H1 (cell line): ENCODE measurements at regions not wholly inside any gene's neighbourhood (a gene's known extent, or its start where the extent isn't known, plus 50 kb on each side); places are given as distances from the start of the nearest gene placed in this dataset.

Experiments used
- CTCF ChIA-PET: fragments of 300-600 bp; sonication (Branson Sonifier 250); formaldehyde crosslinking; loops from one replicate; lab custom pipeline; 2021; ENCODE audit not compliant: partially characterized antibody; lab: Charles Lee
- POLR2A ChIA-PET: fragments of 300-600 bp; sonication (Branson Sonifier 250); formaldehyde crosslinking; loops from one replicate; lab custom pipeline; 2021; ENCODE audit warnings: inconsistent platforms; ENCODE audit not compliant: partially characterized antibody; lab: Charles Lee
- DNase-seq, 2 experiments: peaks; one replicate each; pipeline versions ENCODE4 v3.0.0 to v3.0.0-alpha.2; 2010 to 2022; ENCODE audit warnings: low spot score in 2 of 2, low read depth in 1 of 2, mixed read lengths in 1 of 2
- FAIRE-seq: peaks from 2 replicates; lab custom pipeline; 2011; peaks lifted over from hg19 to GRCh38; lab: Jason Lieb, UNC
- H2AFZ ChIP-seq: 2 replicates; pipeline ENCODE4 v1.8.1; 2012; ENCODE audit warnings: low read length, inconsistent platforms
- H2AK5ac ChIP-seq: 2 replicates; pipeline ENCODE4 v1.6.1; 2013; ENCODE audit warnings: low read depth, low read length
- H2BK120ac ChIP-seq: replicated peaks from 2 replicates; pipeline ENCODE3; 2013; ENCODE audit warnings: low read depth, low read length, inconsistent platforms
- H2BK12ac ChIP-seq: 2 replicates; pipeline ENCODE4 v1.6.1; 2013; ENCODE audit warnings: low read depth, low read length
- H2BK15ac ChIP-seq: 2 replicates; pipeline ENCODE4 v1.6.1; 2013; ENCODE audit warnings: low read length
- H2BK20ac ChIP-seq: 2 replicates; pipeline ENCODE4 v1.6.1; 2013; ENCODE audit warnings: low read length
- H2BK5ac ChIP-seq: 2 replicates; pipeline ENCODE4 v1.6.1; 2013; ENCODE audit warnings: low read depth, low read length
- H3K14ac ChIP-seq: 2 replicates; pipeline ENCODE4 v1.6.1; 2013; ENCODE audit warnings: inconsistent platforms; ENCODE audit not compliant: insufficient read length
- H3K18ac ChIP-seq: 2 replicates; pipeline ENCODE4 v1.6.1; 2013; ENCODE audit warnings: low read length; ENCODE audit errors: extremely low read depth
- H3K23ac ChIP-seq: 2 replicates; pipeline ENCODE4 v1.6.1; 2013; ENCODE audit warnings: inconsistent platforms; ENCODE audit not compliant: insufficient read length
- H3K23me2 ChIP-seq: 2 replicates; pipeline ENCODE4 v1.6.1; 2013; ENCODE audit warnings: low read depth, low read length
- H3K27ac ChIP-seq: 2 replicates; pipeline ENCODE4 v1.6.1; 2011; ENCODE audit warnings: low read depth, low read length, inconsistent platforms
- H3K27me3 ChIP-seq, 4 experiments: replicated peaks in 1 of 4; 1 replicate in 1 of 4; 2 replicates in 3 of 4; pipeline versions ENCODE4 v1.6.1 to v1.8.1; 2011 to 2013; ENCODE audit warnings: low read length in 3 of 4, mild to moderate bottlenecking in 3 of 4, inconsistent platforms in 2 of 4, mixed read lengths in 2 of 4, moderate library complexity in 1 of 4; ENCODE audit not compliant: control insufficient read depth in 3 of 4, insufficient read depth in 3 of 4; ENCODE audit errors: extremely low read depth in 1 of 4
- H3K36me3 ChIP-seq, 4 experiments: 2 replicates each; pipeline versions ENCODE4 v1.6.1 to v1.8.1; 2011 to 2013; ENCODE audit warnings: mild to moderate bottlenecking in 4 of 4, low read length in 3 of 4, moderate library complexity in 2 of 4, control low read depth in 1 of 4, inconsistent platforms in 1 of 4; ENCODE audit not compliant: insufficient read depth in 4 of 4, control insufficient read depth in 2 of 4
- H3K4ac ChIP-seq: replicated peaks from 2 replicates; pipeline ENCODE3; 2013; ENCODE audit warnings: low read length, low read depth, mixed read lengths, inconsistent platforms; ENCODE audit not compliant: insufficient read length
- H3K4me1 ChIP-seq, 4 experiments: replicated peaks in 1 of 4; 1 replicate in 1 of 4; 2 replicates in 3 of 4; pipeline versions ENCODE4 v1.6.1 to v1.8.1; 2011 to 2013; ENCODE audit warnings: low read length in 3 of 4, inconsistent platforms in 2 of 4, mixed read lengths in 1 of 4; ENCODE audit not compliant: insufficient read depth in 4 of 4, control insufficient read depth in 3 of 4
- H3K4me2 ChIP-seq, 2 experiments: 2 replicates each; pipeline versions ENCODE4 v1.6.1 to v1.8.1; 2011 to 2013; ENCODE audit warnings: low read depth in 2 of 2, low read length in 2 of 2, control low read depth in 1 of 2, inconsistent platforms in 1 of 2, mild to moderate bottlenecking in 1 of 2; ENCODE audit not compliant: insufficient read depth in 1 of 2
- H3K4me3 ChIP-seq, 4 experiments: fragments of 200-600, 300-600 bp in 1 of 4; sonication (generic), shearing (Covaris generic), sonication (Bioruptor Twin) in 1 of 4; 2 replicates each; pipeline versions ENCODE4 v1.5.1 to v1.8.1; 2011 to 2016; ENCODE audit warnings: low read length in 4 of 4, low read depth in 3 of 4, control low read depth in 2 of 4, inconsistent platforms in 2 of 4, mild to moderate bottlenecking in 2 of 4, mixed read lengths in 1 of 4, moderate library complexity in 1 of 4; ENCODE audit not compliant: insufficient read depth in 2 of 4; ENCODE audit errors: extremely low read depth in 1 of 4
- H3K56ac ChIP-seq: replicated peaks from 2 replicates; pipeline ENCODE3; 2013; ENCODE audit warnings: low read depth, mild to moderate bottlenecking, mixed read lengths, low read length, inconsistent platforms; ENCODE audit not compliant: insufficient read length
- H3K79me1 ChIP-seq: 2 replicates; pipeline ENCODE4 v1.6.1; 2013; ENCODE audit warnings: low read depth, low read length, control low read depth
- H3K79me2 ChIP-seq, 2 experiments: 2 replicates each; pipeline versions ENCODE4 v1.6.1 to v1.8.1; 2012 to 2013; ENCODE audit warnings: low read length in 2 of 2, mild to moderate bottlenecking in 2 of 2, inconsistent platforms in 1 of 2; ENCODE audit not compliant: insufficient read depth in 2 of 2, control insufficient read depth in 1 of 2
- H3K9ac ChIP-seq, 4 experiments: replicated peaks in 1 of 4; 1 replicate in 1 of 4; 2 replicates in 3 of 4; pipeline versions ENCODE4 v1.6.1 to v1.8.1; 2011 to 2013; ENCODE audit warnings: low read depth in 3 of 4, low read length in 3 of 4, control low read depth in 2 of 4, mild to moderate bottlenecking in 2 of 4, moderate library complexity in 2 of 4, inconsistent platforms in 1 of 4; ENCODE audit errors: extremely low read depth in 1 of 4
- H3K9me3 ChIP-seq, 2 experiments: 2 replicates each; pipeline versions ENCODE4 v1.6.1 to v1.8.1; 2012 to 2013; ENCODE audit warnings: mild to moderate bottlenecking in 2 of 2, moderate library complexity in 2 of 2, control low read depth in 1 of 2, inconsistent platforms in 1 of 2, low read depth in 1 of 2, low read length in 1 of 2, mixed read lengths in 1 of 2; ENCODE audit not compliant: insufficient read depth in 2 of 2
- H4K20me1 ChIP-seq, 2 experiments: replicated peaks in 1 of 2; 2 replicates each; pipeline versions ENCODE3 to v1.8.1; 2011 to 2013; ENCODE audit warnings: inconsistent platforms in 2 of 2, low read length in 2 of 2, mild to moderate bottlenecking in 1 of 2; ENCODE audit not compliant: insufficient read depth in 2 of 2, control insufficient read depth in 1 of 2
- H4K5ac ChIP-seq: 2 replicates; pipeline ENCODE4 v1.6.1; 2013; ENCODE audit warnings: low read length, low read depth, mixed read lengths, inconsistent platforms; ENCODE audit not compliant: insufficient read length
- H4K8ac ChIP-seq: 2 replicates; pipeline ENCODE4 v1.8.0; 2013; ENCODE audit warnings: mild to moderate bottlenecking, moderate library complexity, low read length, inconsistent platforms; ENCODE audit not compliant: insufficient read depth; ENCODE audit errors: extremely low read depth
- H4K91ac ChIP-seq: replicated peaks from 2 replicates; pipeline ENCODE3; 2013; ENCODE audit warnings: low read length, mixed read lengths, inconsistent platforms; ENCODE audit not compliant: insufficient read length
- EGR1 ChIP-seq: IDR thresholded peaks from 2 replicates; pipeline ENCODE4 v1.6.1; 2011; ENCODE audit warnings: low read depth, low read length, borderline replicate concordance
- FOSL1 ChIP-seq: IDR thresholded peaks from 2 replicates; pipeline ENCODE4 v1.6.1; 2011; ENCODE audit warnings: mild to moderate bottlenecking, low read depth, low read length, moderate library complexity; ENCODE audit not compliant: insufficient read depth
- KDM5A ChIP-seq: fragments of 200-600 bp; IDR thresholded peaks from 2 replicates; pipeline ENCODE4 v1.7.1; 2012; ENCODE audit warnings: mild to moderate bottlenecking, low read length, inconsistent platforms, mixed read lengths
- WGBS, 2 experiments: shearing (Covaris generic) in 1 of 2; methylation state at CpG; one replicate each; pipeline versions ENCODE4 v1.1.6 to v1.1.7; 2013 to 2015; ENCODE audit warnings: low lambda C conversion rate in 2 of 2, mixed read lengths in 2 of 2, inconsistent platforms in 1 of 2, low coverage in 1 of 2, missing lambda C conversion rate in 1 of 2; ENCODE audit not compliant: insufficient replicate concordance in 2 of 2, insufficient coverage in 1 of 2, insufficient read length in 1 of 2; ENCODE audit errors: extremely low coverage in 1 of 2, missing lambda C conversion rate in 1 of 2; 5-methylcytosine and 5-hydroxymethylcytosine counted together

DNA sequence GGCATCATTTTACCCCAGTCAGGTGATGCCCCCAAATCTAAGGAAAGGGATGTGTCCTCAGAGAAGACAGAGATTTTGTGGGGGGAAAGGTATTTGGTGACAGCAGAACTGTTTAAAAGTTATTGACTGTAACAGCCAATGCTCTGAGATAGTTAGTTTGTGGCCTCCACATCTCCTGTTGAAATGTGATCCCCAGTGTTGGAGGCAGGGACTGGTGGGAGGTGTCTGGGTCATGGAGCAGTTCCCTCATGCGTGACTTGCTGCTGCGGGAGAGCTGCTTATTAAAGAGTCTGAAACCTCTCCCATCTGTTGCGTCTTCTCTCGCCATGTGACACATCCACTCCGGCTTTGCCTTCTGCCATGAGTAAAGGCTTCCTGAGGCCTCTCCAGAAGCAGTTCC, 282.8 kb upstream of the FOXQ1 start:
- H2BK5ac ChIP-seq = no peak overlapping the region
- no peak overlapping the region for H3K4me3 ChIP-seq
- H3K4me2 ChIP-seq = no peak overlapping the region
- no peak overlapping the region for H4K91ac ChIP-seq
- H3K56ac ChIP-seq = no peak overlapping the region
- no peak overlapping the region for H3K4ac ChIP-seq
- H3K23me2 ChIP-seq = no peaks in the 10 kb centered on the region
- H2AK5ac ChIP-seq = peak overlapping the region; percentile 65; the same call in 1 of the 2 replicates
- ChIA-PET CTCF (interaction anchor here (1.3 kb wide), 1 partner anchor 117 kb away, joined by 3 read pairs; no protein-coding TSS in a partner anchor), POLR2A (no interaction called here)
- no peak overlapping the region for H4K8ac ChIP-seq
- no peak overlapping the region for H4K5ac ChIP-seq
- no peak overlapping the region for H3K23ac ChIP-seq
- no peaks in the 10 kb centered on the region for H3K79me1 ChIP-seq
- H2BK20ac ChIP-seq = no peak overlapping the region
- no peak overlapping the region for H3K9ac ChIP-seq
- H4K20me1 ChIP-seq = no peaks in the 10 kb centered on the region
- no peak overlapping the region for H3K27ac ChIP-seq
- H2BK12ac ChIP-seq = 0 out of 2 replicates have a peak overlapping the region, but pooled peaks have one; percentile 9
- no peaks in the 10 kb centered on the region for H3K9me3 ChIP-seq
- H2BK120ac ChIP-seq = no peak overlapping the region
- H3K4me1 ChIP-seq = peaks cover 0 to 7% (median 2%) of the 10 kb centered on the region in 4 experiments; a peak in 4 of 7 replicates
- TF ChIP-seq KDM5A (no peak), FOSL1 (no peak), EGR1 (no peak)
- H3K18ac ChIP-seq = no peak overlapping the region
- H2BK15ac ChIP-seq = no peak overlapping the region
- no peaks in the 10 kb centered on the region; a peak in 2 of 7 replicates for H3K27me3 ChIP-seq
- H3K79me2 ChIP-seq = no peaks in the 10 kb centered on the region
- no peak overlapping the region for H3K14ac ChIP-seq
- 93% methylated on average over 5 of the region's 5 CpGs; no CpG with 5 or more reads in 1 of the 2 experiments for WGBS, 2 experiments
- no peaks in the 10 kb centered on the region for H3K36me3 ChIP-seq
- H2AFZ ChIP-seq = no peak overlapping the region
- FAIRE-seq (no peak), DNase-seq (no peak)
